HG03175 (cell line): ENCODE measurements at regions not wholly inside any gene's neighbourhood (a gene's known extent, or its start where the extent isn't known, plus 50 kb on each side); places are given as distances from the start of the nearest gene placed in this dataset.
"Not testable (repeated sequence)": the region's sequence is repeated elsewhere in the genome, so short reads cannot be mapped to it uniquely, and the experiment has no call there.

Experiments used
- ATAC-seq: cut with Tn5 transposase; IDR thresholded peaks from one replicate; pipeline ENCODE4 v1.9.1; 2021; ENCODE audit warnings: mild to moderate bottlenecking, moderate library complexity; ENCODE audit not compliant: unreplicated experiment

DNA sequence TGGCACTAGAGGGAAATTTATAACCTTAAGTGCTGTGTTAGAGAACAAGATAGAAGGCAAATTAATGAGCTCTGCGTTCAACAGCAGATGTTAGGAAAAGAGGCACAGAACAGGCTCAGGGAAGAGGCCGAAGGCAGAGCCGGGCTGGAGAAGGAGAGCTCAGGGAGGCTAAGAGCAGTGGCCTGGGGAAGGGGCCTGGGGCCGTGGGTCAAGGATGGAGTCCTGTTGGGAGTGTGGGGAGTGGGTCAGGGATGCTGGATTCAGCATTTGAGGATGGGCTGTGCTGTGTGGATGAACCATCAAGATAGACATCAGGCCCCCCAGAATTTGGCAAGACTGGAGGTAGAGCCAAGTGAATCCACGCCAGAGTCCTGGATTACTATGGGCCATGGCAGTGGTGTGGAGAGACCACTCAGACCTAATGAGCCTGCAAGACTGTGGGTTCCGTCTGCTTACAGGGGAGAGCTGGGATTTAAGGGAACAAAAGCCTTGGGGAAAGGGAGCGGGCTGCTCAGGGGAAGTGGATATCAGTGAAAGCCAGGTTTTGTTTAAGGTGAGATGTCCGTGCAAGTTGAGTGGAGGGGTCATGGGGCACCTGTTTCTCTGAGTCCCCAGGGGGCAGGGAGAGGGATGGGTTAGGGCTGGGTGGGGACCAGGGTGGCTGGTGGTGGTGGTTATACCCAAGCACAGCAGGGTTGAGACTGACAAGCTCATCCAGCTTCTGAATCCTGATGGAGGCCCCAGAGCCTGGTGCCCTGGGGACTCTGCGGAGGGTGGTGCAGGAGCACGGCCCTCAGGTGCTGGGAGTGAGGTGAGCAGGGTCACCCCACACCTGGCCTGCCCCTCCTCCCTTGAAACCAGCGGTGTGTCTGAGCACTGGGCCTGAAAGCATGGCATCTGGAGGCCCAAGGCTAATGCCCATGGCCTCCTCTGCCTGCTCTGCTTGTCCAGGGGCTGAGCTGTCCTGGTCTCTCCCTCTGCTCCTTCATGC lies 101.7 kb downstream of the BMS1 start:
- ATAC-seq = no peak

DNA sequence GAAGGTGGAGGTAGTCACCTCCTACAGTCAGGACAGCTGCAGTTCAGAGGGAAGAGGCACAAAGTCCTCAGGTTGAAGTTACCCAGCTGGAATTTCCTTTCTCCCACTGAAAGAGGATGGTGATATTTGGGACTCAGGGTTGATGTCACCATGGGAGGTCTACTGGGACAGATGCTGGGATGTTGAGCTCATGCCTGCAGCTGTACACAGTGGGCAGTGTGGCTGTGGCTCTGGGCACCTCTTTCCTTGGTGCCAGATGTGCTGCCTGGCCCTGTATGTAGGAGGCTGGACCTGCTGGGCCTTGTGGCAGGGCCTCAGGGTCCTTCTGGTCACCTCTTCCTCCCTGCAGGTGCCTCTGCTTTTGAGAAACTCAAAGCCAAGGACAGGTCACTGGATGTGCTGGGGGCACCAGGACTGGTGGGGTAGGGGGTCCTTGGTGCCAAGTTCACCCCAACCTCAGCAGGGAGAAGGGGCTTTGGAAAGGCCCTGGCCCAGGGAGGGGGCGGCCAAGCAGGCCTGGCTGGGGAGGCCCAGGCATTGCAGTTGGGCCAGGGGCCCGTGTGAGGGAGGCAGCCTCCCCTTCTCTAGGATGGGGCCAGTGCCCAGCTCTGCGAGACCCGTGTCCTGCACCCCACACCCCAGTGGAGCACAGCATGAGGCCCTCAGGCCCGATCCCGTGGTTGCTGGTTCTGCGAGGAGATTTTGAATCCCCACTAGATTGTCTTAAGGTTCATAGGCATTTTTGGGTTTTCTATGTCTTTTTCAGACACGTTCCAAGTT lies 103.1 kb downstream of the BMS1 start:
- ATAC-seq = no peak

GRCh38 chr10:42887734-42888503 lies 105.3 kb downstream of the BMS1 start:
- no peak for ATAC-seq

GRCh38 chr10:42888504-42889095 lies 106.0 kb downstream of the BMS1 start:
- ATAC-seq = no peak

- ATAC-seq = no peak
These were observed 114.1 kb downstream of the BMS1 start for GRCh38 chr10:42896735-42897134.

- no peak for ATAC-seq
These were observed 115.7 kb downstream of the BMS1 start for GRCh38 chr10:42898037-42898960.

DNA sequence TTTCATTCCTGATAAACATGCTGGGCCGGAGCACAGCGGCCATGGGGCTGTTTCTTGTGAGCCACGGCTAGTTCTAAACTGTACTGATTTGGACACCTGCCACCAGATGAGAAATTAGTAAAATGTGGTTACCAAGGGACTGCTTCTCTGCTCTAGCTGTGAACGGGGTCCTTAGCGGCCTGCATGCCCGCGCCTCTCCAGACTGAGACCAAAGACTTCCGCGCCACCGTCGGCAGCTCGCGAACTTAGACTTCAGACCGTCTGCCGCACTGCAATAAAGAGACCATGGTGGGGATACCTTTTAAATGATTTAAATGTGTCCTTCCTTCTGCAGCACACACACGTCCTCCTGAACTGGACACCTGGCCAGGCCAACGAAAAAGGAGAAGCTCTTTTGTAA lies 116.4 kb downstream of the BMS1 start:
- no peak for ATAC-seq

DNA sequence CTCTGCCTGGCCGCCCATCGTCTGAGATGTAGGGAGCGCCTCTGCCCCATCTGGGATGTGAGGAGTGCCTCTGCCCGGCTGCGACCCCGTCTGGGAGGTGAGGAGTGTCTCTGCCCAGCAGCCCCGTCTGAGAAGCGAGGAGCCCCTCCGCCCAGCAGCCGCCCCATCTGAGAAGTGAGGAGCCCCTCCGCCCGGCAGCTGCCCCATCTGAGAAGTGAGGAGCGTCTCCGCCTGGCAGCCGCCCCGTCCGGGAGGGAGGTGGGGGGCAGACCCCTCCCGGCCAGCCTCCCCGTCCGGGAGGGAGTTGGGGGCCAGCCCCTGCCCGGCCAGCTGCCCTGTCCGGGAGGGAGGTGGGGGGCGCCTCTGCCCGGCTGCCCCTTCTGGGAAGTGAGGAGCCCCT lies 117.8 kb downstream of the BMS1 start:
- not testable (repeated sequence) for ATAC-seq

GRCh38 chr10:42911359-42911758 lies 128.8 kb downstream of the BMS1 start:
- ATAC-seq = no peak

DNA sequence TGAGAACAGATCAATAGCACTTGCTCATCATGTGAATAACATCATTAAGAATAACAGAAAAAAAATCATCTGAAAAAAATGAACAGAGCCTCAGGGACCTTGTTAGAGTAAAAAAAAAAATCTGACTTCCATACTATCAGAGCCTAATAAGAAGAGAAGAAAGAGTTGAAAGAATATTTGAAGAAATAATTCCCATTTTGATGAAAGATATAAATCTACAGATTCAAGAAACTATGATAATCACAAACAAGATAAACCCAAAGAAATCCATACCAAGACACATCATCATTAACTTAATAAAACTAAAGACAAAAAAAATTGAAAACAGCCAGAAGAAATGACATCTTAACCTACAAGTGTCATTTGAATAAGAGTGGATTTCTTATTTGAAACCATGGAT lies 134.4 kb downstream of the BMS1 start:
- ATAC-seq = no peak

DNA sequence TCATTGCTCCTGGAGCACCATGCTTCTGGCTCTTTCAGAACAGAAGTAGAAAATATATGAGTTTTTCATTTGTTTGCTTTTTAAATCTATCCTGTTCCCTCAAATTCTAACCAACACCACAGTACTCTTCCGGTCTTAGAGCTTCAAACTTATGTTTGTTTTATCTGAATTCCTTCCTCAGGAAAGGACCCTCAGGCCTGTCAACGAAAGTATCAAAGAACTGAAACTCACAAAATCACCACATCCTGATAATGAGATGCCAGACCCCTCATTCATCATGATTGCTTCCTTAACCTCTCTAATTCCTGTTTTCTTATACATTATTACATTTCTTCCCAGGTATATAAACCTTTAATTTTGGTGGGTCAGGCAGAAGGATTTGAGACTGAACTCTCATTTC lies 135.2 kb downstream of the BMS1 start:
- no peak for ATAC-seq

DNA sequence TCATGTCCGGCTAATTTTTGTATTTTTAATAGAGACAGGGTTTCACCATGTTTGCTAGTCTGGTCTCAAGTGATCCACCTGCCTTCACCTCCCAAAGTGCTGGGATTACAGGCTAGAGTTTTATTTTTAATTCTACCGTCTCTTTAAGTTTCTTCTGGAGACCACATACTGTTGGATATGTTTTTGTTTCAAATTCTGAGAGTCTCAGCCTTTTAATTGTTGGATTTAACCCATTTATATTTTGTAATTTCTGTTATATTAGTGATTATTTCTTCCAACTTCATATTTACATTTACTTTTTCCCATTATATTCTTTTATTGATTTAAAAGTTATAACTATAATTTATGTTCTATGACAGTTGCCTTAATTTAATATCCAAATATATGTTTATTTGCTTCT lies 139.4 kb downstream of the BMS1 start:
- ATAC-seq = no peak

DNA sequence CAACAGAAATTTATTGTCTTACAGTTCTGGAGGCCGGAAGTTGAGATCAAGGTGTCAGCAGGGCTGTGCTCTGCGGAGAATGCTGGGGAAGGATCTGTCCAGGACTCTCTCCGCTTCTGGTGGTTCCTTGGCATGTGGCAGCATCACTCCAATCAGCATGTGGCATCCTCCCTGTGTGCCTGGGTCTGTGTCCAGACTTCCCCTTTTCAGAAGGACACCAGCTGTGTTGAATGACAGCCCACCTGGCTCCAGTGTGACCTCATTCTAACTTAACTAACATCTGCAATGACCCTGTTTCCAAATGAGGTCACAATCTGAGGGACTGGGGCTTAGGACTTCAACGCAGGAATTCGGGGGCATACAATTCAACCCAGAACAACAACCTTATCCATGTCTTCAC lies 141.9 kb downstream of the BMS1 start:
- ATAC-seq = no peak

DNA sequence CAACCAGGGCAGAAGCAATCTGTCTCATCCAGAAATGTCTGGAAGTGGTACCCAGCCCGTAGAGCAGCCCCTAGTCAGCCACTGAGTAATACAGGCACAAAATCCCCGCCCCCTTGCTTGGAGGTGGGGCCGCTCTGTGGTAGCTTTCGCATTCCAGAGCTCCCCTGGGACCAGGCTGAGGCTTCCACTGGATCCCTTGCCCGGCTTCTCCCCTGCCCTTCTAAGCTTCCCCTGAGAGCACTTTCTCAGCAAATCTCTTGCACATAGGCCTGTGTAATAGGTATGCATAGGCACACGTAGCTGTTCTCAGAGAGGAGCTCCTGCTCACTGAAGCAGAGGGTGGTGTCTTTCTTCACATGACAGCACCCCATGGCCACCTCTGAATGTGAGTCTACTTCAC lies 144.2 kb downstream of the BMS1 start:
- no peak for ATAC-seq

DNA sequence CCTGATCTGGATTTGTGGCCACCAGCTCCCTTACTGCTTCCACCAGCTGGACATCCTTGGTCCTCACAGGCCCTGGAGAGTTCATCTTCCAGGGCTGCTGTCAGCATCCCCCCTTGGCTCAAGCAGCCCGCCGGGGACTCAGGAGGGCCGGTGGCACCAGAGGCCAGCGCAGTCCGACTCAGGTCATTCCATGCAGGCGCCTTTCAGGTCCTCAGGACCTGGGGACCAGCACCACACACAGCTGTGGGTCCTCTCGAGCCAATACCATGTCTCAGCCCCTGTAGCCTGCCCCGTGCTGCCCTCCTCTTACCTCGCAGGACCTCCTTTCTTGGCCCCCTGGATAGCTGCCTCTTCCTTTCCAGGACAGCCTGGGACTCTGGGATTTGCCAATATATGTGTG lies 145.5 kb downstream of the BMS1 start:
- ATAC-seq = no peak

DNA sequence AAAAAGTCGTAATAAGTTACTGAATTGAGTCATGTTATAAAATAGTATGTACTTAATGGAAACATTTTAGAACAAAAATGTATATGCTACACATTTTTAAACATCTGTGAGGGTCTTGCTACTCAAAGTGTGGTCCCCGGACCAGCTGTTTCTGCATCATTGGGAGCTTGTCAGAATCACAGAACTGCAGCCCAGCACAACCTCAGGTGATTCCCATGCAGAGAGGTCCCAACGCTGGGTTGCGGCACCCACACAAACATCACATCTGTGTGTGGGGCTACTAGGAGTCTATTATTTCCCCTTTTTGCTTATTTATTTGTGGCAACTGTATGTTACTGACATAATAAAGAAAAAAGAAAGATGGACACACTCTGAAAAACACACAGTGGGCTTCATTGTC lies 146.6 kb downstream of the BMS1 start:
- no peak for ATAC-seq

DNA sequence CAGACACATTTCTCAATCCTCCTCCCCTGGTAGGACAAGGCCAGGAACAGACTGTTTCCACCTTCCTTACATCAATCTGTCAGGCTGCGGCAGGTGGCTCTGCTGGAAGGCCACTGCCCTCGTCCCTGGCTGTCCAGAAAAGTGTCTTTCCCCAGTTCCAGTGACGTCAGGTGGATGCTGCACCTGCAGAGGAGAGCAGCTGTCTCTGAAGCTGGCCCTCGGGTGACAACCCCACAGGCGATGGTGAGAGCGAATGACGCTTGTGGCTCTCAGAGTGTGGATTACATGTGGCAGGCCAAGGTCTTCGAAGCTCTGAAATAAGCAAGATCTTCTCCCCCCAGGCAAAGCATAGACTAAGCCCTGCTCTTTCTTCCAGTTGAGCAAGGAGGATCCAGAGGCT lies 146.9 kb upstream of the RET start:
- ATAC-seq = no peak

GRCh38 chr10:42930516-42931192 lies 146.2 kb upstream of the RET start:
- no peak for ATAC-seq

GRCh38 chr10:42932116-42932515 lies 144.8 kb upstream of the RET start:
- ATAC-seq = no peak
